ENCODE measurements at regions not wholly inside any gene's neighbourhood (a gene's known extent, or its start where the extent isn't known, plus 50 kb on each side); places are given as distances from the start of the nearest gene placed in this dataset.

DNA sequence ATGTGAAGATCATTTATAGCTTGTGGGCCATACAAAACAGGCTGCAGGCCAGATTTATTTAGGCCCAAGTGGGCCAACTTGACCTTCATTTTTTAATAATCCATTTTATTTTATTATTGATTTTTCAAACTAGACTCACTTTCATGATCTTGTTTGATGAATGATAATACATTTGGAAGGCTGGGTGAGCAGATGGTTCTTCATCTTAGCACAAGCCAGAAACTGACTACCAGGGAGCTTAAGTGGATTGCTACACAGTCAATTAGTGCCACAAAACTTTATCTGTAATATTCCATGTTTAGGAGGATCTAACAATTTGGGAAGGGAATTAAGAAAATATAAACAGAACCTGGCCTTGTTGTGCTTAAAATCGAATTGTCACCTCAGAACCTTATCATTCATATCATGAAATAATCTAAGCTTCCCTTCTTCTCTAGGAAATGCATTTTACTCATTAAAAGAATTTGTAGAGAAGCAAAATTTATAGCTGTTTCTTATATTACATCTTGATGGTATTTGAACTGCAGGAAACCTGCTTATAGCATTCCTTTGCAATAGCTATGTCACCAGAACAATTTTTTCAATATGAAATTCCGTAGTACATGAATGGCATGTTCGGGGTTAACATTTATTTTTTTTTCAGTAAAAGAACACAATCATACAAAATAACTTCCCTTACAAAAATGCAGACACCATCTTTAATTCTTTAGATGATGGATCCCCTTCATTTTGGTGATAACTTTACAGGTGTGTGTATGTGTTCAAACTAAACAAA is 62.0 kb upstream of the CSRP2 start:
- H3K4me2 ChIP-seq (ENCODE audit: insufficient read depth, low read length), result no peak overlapping the region
- no peak overlapping the region for H3K9ac ChIP-seq (replicated peaks; ENCODE audit: extremely low read depth, insufficient read depth, low read length)
- no peak overlapping the region for H3K4me3 ChIP-seq (replicated peaks in 1 of 3; ENCODE audit: insufficient read depth in 1 of 3, low read depth in 1 of 3, low read length in 3 of 3)
- ChIA-PET CTCF (interaction anchor here (1.0 to 1.6 kb wide), 4 partner anchors 9 to 70 kb away, joined by 3 to 6 read pairs (median 4); no protein-coding TSS in a partner anchor), POLR2A (no interaction called here)
- dilution Hi-C loops (cut with MboI; ENCODE audit: extremely low pct_ligation_motif_present, low sequenced_read_pairs) (no loop called here), intact Hi-C loops (cut with micrococcal nuclease) (no loop called here)
- no TSS peak for BruUV-seq (replicated peaks)
- no peaks in the 10 kb centered on the region for H3K4me1 ChIP-seq (ENCODE audit: control insufficient read depth, extremely low read depth, insufficient read depth, low read length)
- TF ChIP-seq EZH2 (IDR thresholded peaks at IDR 0.05; ENCODE audit: borderline replicate concordance, low read depth, low read length, severe bottlenecking) (no peak), POLR2A (IDR thresholded peaks at IDR 0.05; ENCODE audit: low read depth, low read length) (no peak), MYC (IDR thresholded peaks at IDR 0.05; ENCODE audit: low read depth, low read length) (no peak), CTCF (IDR thresholded peaks at IDR 0.05; ENCODE audit: extremely low read depth in 1 of 2, insufficient read depth in 1 of 2, low read depth in 1 of 2, low read length in 2 of 2) (no peak), FOS (IDR thresholded peaks at IDR 0.05; ENCODE audit: borderline replicate concordance, insufficient read depth, low read length) (no peak), JUN (IDR thresholded peaks at IDR 0.05; ENCODE audit: borderline replicate concordance, insufficient read depth, insufficient read length, low read depth) (no peak), POLR2AphosphoS5 (IDR thresholded peaks at IDR 0.05; ENCODE audit: insufficient read depth, low read depth, low read length) (no peak), GATA2 (IDR thresholded peaks at IDR 0.05; ENCODE audit: insufficient read depth, insufficient read length, low read depth, low read length) (no peak)
- TF ChIP-seq, protein P1, sequence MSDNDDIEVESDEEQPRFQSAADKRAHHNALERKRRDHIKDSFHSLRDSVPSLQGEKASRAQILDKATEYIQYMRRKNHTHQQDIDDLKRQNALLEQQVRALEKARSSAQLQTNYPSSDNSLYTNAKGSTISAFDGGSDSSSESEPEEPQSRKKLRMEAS (IDR thresholded peaks at IDR 0.05; ENCODE audit: insufficient read depth, insufficient read length), result no peak
- no peaks in the 10 kb centered on the region for H3K9me1 ChIP-seq (replicated peaks; ENCODE audit: control insufficient read depth, extremely low read depth, insufficient read depth, low read length)
- no peaks in the 10 kb centered on the region for H3K27me3 ChIP-seq (ENCODE audit: control insufficient read depth in 2 of 2, insufficient read depth in 2 of 2, low read length in 2 of 2)
- no peaks in the 10 kb centered on the region for H3K79me2 ChIP-seq (ENCODE audit: control insufficient read depth, insufficient read depth, low read length)
- H4K20me1 ChIP-seq (replicated peaks; ENCODE audit: control insufficient read depth, extremely low read depth, insufficient read depth, low read length), result no peaks in the 10 kb centered on the region
- DNase-seq (ENCODE audit: low read depth, low spot score), result no peak
- no peaks in the 10 kb centered on the region for H3K36me3 ChIP-seq (ENCODE audit: control insufficient read depth in 2 of 2, extremely low read depth in 1 of 2, insufficient read depth in 2 of 2, low read length in 2 of 2)
- H3K9me3 ChIP-seq (replicated peaks; ENCODE audit: control insufficient read depth, insufficient read depth, low read length), result no peaks in the 10 kb centered on the region
- no peak for FAIRE-seq
- no peak overlapping the region for H3K27ac ChIP-seq (ENCODE audit: insufficient read depth, low read depth, low read length)
- no peak overlapping the region for H2AFZ ChIP-seq (ENCODE audit: low read depth, low read length)
